GM19351 (cell line): ENCODE measurements at regions not wholly inside any gene's neighbourhood (a gene's known extent, or its start where the extent isn't known, plus 50 kb on each side); places are given as distances from the start of the nearest gene placed in this dataset.
A peak's percentile ranks its signal among the peaks of the same experiment; 100 is the strongest.
"Not testable (repeated sequence)": the region's sequence is repeated elsewhere in the genome, so short reads cannot be mapped to it uniquely, and the experiment has no call there.

ENCODE experiments used
- ATAC-seq: cut with Tn5 transposase; IDR thresholded peaks from one replicate; pipeline ENCODE4 v1.9.1; 2021; ENCODE audit warnings: mild to moderate bottlenecking, moderate library complexity; ENCODE audit not compliant: unreplicated experiment

GRCh38 chr15:81875717-81876116, 170.1 kb downstream of the MEX3B start:
- ATAC-seq: not testable (repeated sequence)

DNA sequence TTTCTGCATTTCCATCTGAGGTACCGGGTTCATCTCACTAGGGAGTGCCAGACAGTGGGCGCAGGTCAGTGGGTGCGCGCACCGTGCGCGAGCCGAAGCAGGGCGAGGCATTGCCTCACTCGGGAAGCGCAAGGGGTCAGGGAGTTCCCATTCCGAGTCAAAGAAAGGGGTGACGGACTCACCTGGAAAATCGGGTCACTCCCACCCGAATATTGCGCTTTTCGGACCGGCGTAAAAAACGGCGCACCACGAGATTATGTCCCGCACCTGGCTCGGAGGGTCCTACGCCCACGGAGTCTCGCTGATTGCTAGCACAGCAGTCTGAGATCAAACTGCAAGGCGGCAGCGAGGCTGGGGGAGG, 175.1 kb downstream of the MEX3B start:
- not testable (repeated sequence) for ATAC-seq

DNA sequence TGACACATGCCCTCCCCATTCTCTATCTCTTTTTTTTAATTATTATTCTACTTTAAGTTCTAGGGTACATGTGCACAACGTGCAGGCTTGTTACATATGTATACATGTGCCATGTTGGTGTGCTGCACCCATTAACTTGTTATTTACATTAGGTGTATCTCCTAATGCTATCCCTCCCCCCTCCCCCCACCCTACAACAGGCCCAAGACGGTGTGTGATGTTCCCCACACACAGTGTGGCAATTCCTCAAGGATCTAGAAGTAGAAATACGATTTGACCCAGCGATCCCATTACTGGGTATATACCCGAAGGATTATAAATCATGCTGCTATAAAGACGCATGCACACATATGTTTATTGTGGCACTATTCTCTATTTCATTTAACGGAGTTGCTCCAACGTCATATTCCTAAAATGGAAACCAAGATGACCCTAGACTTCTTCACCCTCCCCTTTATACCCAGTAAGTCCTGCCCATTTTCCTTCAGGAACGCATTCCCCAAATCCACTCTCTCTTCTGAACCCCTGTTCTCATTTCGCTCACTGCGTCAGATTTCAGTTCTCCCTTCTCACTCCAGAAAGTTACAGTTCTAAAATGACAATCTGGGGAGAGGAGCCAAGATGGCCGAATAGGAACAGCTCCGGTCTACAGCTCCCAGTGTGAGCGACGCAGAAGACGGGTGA, 175.6 kb downstream of the MEX3B start:
- not testable (repeated sequence) for ATAC-seq

- no peak for ATAC-seq
Measured at GRCh38 chr15:81869161-81869954, 176.5 kb downstream of the MEX3B start.

- ATAC-seq: peak; percentile 99
Measured at GRCh38 chr15:81865850-81866537, 179.8 kb downstream of the MEX3B start.

GRCh38 chr15:81863162-81863561, 182.7 kb downstream of the MEX3B start:
- no peak for ATAC-seq

DNA sequence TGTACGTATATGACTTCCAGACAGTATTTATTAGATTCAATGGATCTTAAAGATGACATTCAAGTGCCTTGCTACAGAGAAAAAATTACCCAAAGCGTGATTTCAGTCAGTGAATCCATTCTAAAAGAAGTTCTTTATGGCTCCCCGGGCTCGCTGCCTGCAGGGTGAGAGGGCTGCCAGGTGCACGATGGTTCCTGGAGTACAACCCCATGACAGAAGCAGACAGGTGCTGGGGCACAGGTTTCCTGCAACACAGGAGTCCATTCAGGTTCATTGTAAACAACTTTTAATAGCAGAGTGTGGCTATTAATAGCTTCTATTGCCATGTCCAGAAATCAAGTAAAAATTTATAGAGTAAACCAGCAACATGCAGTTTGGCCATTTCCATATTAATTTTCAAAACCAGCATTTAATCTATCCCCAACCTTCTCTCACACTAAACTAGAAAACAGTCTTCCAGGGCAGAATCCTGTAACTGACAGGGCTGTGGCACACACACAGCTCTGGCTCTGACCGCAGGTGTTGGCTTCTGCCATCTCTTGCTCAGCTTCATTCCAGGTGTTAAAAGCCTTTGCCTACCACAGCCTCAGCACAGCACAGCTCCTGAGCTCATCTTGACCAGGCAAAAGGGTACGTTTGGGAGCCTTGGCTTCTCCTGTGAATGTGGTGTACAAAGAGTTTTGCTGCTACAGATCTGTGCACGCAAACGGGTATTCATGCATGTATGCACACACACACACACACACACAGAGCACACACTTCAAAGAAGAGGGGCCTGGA, 185.9 kb downstream of the MEX3B start:
- no peak for ATAC-seq

- no peak for ATAC-seq
Measured at GRCh38 chr15:81858586-81858985, 187.2 kb downstream of the MEX3B start.

DNA sequence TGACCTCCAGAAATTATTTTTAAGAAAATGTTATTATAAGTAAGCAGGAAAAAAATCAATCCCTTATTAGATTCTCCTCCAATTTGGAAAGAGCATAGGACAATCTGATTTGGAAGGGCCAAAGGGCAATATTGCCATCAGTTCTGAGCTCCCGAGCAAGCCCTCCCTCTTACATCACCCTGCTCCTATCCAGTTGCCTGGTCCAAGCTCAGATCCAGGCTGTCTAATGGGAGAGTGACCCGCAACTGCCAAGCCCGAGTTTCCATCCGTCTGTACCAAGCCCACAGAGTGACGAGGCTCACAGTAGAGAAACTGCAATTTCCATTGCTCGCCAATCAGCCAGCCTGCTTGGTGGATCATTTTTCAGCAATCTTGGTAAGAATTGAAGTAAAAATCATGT, 187.7 kb downstream of the MEX3B start:
- ATAC-seq: no peak

DNA sequence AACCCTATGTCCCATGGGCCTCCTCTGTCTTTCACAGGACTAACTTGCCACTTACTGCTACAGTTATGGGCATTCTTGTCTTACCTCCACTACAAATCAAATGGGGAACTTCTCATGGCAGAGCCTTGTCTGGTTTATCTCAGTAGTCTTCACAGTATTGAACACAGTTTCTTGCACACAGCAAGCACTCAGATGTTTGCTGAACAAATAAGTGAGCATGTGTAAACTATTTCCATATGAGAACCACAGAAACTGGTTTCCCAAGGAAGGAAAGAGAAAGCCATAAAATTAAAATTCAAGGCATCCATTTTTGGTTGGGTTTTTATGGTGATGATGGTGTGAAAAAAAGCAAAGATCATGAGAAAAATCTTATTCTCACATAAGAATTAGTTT, 189.2 kb downstream of the MEX3B start:
- ATAC-seq: no peak

GRCh38 chr15:81856001-81856633, 189.7 kb downstream of the MEX3B start:
- ATAC-seq: no peak

GRCh38 chr15:81853150-81853748, 192.6 kb downstream of the MEX3B start:
- no peak for ATAC-seq

- no peak for ATAC-seq
Measured at GRCh38 chr15:81852411-81853149, 193.2 kb downstream of the MEX3B start.

DNA sequence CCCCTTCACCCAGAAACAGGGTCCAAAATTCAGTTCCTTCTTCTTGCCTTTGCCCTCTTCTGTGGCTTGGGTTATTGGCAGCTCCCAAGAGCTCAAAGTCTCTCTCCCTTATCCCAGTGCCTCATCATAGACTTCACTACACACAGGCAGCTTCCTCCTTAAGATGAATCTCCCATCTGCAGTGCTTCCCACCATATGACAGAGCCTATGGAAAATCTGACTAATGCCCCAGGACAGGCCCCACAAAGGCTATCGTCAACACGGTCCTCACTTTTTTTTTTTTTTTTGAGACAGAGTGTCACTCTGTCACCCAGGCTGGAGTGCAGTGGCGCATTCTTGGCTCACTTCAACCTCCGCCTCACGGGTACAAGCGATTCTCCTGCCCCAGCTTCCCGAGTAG, 194.1 kb downstream of the MEX3B start:
- ATAC-seq: no peak

DNA sequence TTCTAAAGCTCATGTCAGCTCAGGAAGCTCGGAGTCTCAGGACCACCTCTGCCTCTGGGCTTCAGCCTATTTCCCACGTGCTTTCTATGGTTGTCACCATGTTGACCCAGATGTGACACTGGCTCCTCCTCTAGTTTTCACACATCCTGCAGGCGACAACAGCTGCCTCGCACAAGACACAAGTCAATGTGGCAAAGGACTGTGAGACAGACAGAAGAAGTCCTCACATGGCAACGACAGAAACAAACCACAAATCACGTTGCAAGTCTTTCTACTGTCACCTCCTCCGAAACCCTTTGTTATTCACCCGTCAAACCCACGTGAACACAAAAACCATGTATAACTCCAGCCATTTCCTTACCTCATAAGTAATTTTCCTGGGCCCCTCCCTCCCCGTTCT, 194.5 kb downstream of the MEX3B start:
- no peak for ATAC-seq

GRCh38 chr15:81849289-81849688, 196.5 kb downstream of the MEX3B start:
- no peak for ATAC-seq

DNA sequence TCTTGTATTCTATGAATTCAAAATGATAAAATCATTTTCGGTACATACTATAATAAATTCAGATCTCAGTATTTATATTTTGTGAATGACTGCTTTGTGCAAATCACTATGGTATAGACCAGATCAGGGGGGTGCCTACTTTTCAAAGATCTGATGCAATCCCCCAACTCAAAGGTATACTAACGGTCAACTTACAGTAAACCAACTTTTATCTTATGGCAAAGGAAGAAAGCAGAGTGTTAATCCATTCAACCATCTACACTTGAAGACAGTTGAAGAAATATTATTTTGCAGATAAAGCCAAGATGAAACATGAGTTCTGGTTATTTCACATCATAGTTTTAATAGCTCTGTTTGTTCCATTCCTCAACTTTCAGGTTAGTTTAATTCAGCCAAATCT, 197.1 kb downstream of the MEX3B start:
- no peak for ATAC-seq

GRCh38 chr15:81843757-81844407, 201.9 kb downstream of the MEX3B start:
- no peak for ATAC-seq

DNA sequence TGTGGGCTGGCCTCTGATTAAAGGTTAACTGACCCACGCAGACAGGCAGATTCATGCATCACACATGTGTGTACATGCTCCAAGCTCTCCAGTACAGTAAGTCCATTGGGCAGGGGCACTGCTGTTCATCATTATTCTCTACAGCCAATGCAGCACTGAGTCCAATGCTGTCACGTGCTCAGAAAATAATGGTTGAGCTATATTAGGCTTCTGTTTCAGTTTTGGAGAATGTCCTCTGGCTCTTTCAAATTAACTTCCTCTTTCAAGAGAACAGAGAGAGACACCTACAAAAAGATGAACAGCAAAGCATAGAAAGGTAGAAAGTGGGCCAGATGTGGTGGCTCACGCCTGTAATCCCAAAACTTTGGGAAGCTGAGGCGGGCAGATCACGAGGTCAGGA, 202.6 kb downstream of the MEX3B start:
- ATAC-seq: peak; percentile 88
